Endothelial cell of umbilical vein (primary cell): ENCODE measurements at regions not wholly inside any gene's neighbourhood (a gene's known extent, or its start where the extent isn't known, plus 50 kb on each side); places are given as distances from the start of the nearest gene placed in this dataset.

Source experiments
- BruUV-seq: library from RNA; stranded (reverse); fragments of 400-500 nt; replicated peaks from 2 replicates; lab custom pipeline; 2021; lab: Mats Ljungman, UMichigan
- CTCF ChIA-PET: fragments of 300-600, 350-600 bp; sonication (Branson Sonifier 250); formaldehyde crosslinking; loops from one replicate; lab custom pipeline; 2021; ENCODE audit warnings: antibody characterized with exemption, inconsistent platforms; lab: Charles Lee
- POLR2A ChIA-PET: fragments of 300-600, 350-600 bp; sonication (Branson Sonifier 250); formaldehyde crosslinking; loops from one replicate; lab custom pipeline; 2021; ENCODE audit warnings: antibody characterized with exemption, inconsistent platforms; lab: Charles Lee
- DNase-seq: peaks from one replicate; pipeline ENCODE4 v3.0.0-alpha.2; 2011; ENCODE audit warnings: low read depth, low spot score
- FAIRE-seq: peaks from 2 replicates; lab custom pipeline; 2011; peaks lifted over from hg19 to GRCh38; lab: Jason Lieb, UNC
- H2AFZ ChIP-seq: 2 replicates; pipeline ENCODE4 v1.6.0; 2012; ENCODE audit warnings: low read depth, low read length, control low read depth, inconsistent platforms
- H3K27ac ChIP-seq: 2 replicates; pipeline ENCODE4 v1.5.1; 2011; ENCODE audit warnings: low read depth, mild to moderate bottlenecking, control low read depth, low read length, moderate library complexity; ENCODE audit not compliant: insufficient read depth
- H3K27me3 ChIP-seq, 2 experiments: 2 replicates each; pipeline versions ENCODE4 v1.6.0 to v1.6.1; 2011; ENCODE audit warnings: low read length in 2 of 2, mixed read lengths in 1 of 2; ENCODE audit not compliant: control insufficient read depth in 2 of 2, insufficient read depth in 2 of 2
- H3K36me3 ChIP-seq, 2 experiments: 2 replicates in 1 of 2; 3 replicates in 1 of 2; pipeline ENCODE4 v1.5.1; 2011; ENCODE audit warnings: low read length in 2 of 2, mild to moderate bottlenecking in 1 of 2, moderate library complexity in 1 of 2; ENCODE audit not compliant: control insufficient read depth in 2 of 2, insufficient read depth in 2 of 2; ENCODE audit errors: extremely low read depth in 1 of 2
- H3K4me1 ChIP-seq: 3 replicates; pipeline ENCODE4 v1.5.1; 2011; ENCODE audit warnings: mild to moderate bottlenecking, low read length; ENCODE audit not compliant: control insufficient read depth, insufficient read depth; ENCODE audit errors: extremely low read depth
- H3K4me2 ChIP-seq: 2 replicates; pipeline ENCODE4 v1.6.1; 2011; ENCODE audit warnings: low read length, control low read depth, mixed read lengths; ENCODE audit not compliant: insufficient read depth
- H3K4me3 ChIP-seq, 3 experiments: fragments of 200-600 bp in 1 of 3; sonication (generic), shearing (Covaris generic) in 1 of 3; replicated peaks in 1 of 3; 2 replicates each; pipeline ENCODE4 v1.5.1; 2011 to 2016; ENCODE audit warnings: control low read depth in 3 of 3, low read length in 3 of 3, mild to moderate bottlenecking in 2 of 3, inconsistent platforms in 1 of 3, low read depth in 1 of 3, moderate library complexity in 1 of 3; ENCODE audit not compliant: insufficient read depth in 1 of 3
- H3K79me2 ChIP-seq: 2 replicates; pipeline ENCODE4 v1.6.0; 2012; ENCODE audit warnings: low read length, inconsistent platforms; ENCODE audit not compliant: control insufficient read depth, insufficient read depth
- H3K9ac ChIP-seq: replicated peaks from 2 replicates; pipeline ENCODE3; 2011; ENCODE audit warnings: low read length, control low read depth; ENCODE audit not compliant: insufficient read depth; ENCODE audit errors: extremely low read depth
- H3K9me1 ChIP-seq: replicated peaks from 3 replicates; pipeline ENCODE4 v1.6.0; 2011; ENCODE audit warnings: mild to moderate bottlenecking, low read length; ENCODE audit not compliant: control insufficient read depth, insufficient read depth; ENCODE audit errors: extremely low read depth
- H3K9me3 ChIP-seq: replicated peaks from 2 replicates; pipeline ENCODE4 v1.5.1; 2012; ENCODE audit warnings: low read length, inconsistent platforms; ENCODE audit not compliant: control insufficient read depth, insufficient read depth
- H4K20me1 ChIP-seq: replicated peaks from 2 replicates; pipeline ENCODE3; 2011; ENCODE audit warnings: mild to moderate bottlenecking, low read length; ENCODE audit not compliant: control insufficient read depth, insufficient read depth; ENCODE audit errors: extremely low read depth
- EZH2 ChIP-seq: IDR thresholded peaks from 2 replicates; pipeline ENCODE4 v1.6.1; 2012; ENCODE audit warnings: borderline replicate concordance, low read depth, mild to moderate bottlenecking, moderate library complexity, low read length, inconsistent platforms; ENCODE audit not compliant: severe bottlenecking
- FOS ChIP-seq: IDR thresholded peaks from 2 replicates; pipeline ENCODE4 v1.6.1; 2011; ENCODE audit warnings: mild to moderate bottlenecking, low read length, moderate library complexity, borderline replicate concordance; ENCODE audit not compliant: insufficient read depth
- GATA2 ChIP-seq: IDR thresholded peaks from 2 replicates; pipeline ENCODE4 v1.7.0; 2011; ENCODE audit warnings: low read depth, mild to moderate bottlenecking, moderate library complexity, mixed read lengths, low read length; ENCODE audit not compliant: insufficient read length, insufficient read depth
- JUN ChIP-seq: IDR thresholded peaks from 2 replicates; pipeline ENCODE4 v1.6.1; 2011; ENCODE audit warnings: borderline replicate concordance, low read depth; ENCODE audit not compliant: insufficient read length, insufficient read depth
- MYC ChIP-seq: IDR thresholded peaks from one replicate; pipeline ENCODE4 v1.6.1; 2011; ENCODE audit warnings: mild to moderate bottlenecking, low read depth, low read length
- POLR2A ChIP-seq: IDR thresholded peaks from 2 replicates; pipeline ENCODE4 v1.6.1; 2012; ENCODE audit warnings: low read depth, mild to moderate bottlenecking, control low read depth, low read length
- POLR2AphosphoS5 ChIP-seq: IDR thresholded peaks from 2 replicates; pipeline ENCODE4 v1.6.1; 2012; ENCODE audit warnings: low read depth, mild to moderate bottlenecking, control low read depth, low read length, moderate library complexity; ENCODE audit not compliant: insufficient read depth
- dilution Hi-C: fragments of 300-500 bp; cut with MboI; formaldehyde crosslinking; loops from one replicate; pipeline ENCODE4 v1.15.0; 2019; ENCODE audit warnings: low sequenced_read_pairs; ENCODE audit not compliant: extremely low pct_ligation_motif_present
- intact Hi-C: fragments of 100-400 bp; cut with micrococcal nuclease; formaldehyde crosslinking; loops from one replicate; pipeline ENCODE4 v1.10.0; 2022
- TF ChIP-seq, protein P1 (sequence below), 2 donors: IDR thresholded peaks; 1 replicate in 1 of 2; 2 replicates in 1 of 2; pipeline ENCODE4 v1.5.1; 2011; ENCODE audit warnings: low read length in 2 of 2, mild to moderate bottlenecking in 2 of 2, moderate library complexity in 2 of 2, control low read depth in 1 of 2, inconsistent platforms in 1 of 2, low read depth in 1 of 2; ENCODE audit not compliant: insufficient read depth in 1 of 2; ENCODE audit errors: extremely low read depth in 1 of 2
- TF ChIP-seq, protein P2 (sequence below): IDR thresholded peaks from 2 replicates; pipeline ENCODE4 v1.6.1; 2011; ENCODE audit not compliant: insufficient read depth, insufficient read length

DNA sequence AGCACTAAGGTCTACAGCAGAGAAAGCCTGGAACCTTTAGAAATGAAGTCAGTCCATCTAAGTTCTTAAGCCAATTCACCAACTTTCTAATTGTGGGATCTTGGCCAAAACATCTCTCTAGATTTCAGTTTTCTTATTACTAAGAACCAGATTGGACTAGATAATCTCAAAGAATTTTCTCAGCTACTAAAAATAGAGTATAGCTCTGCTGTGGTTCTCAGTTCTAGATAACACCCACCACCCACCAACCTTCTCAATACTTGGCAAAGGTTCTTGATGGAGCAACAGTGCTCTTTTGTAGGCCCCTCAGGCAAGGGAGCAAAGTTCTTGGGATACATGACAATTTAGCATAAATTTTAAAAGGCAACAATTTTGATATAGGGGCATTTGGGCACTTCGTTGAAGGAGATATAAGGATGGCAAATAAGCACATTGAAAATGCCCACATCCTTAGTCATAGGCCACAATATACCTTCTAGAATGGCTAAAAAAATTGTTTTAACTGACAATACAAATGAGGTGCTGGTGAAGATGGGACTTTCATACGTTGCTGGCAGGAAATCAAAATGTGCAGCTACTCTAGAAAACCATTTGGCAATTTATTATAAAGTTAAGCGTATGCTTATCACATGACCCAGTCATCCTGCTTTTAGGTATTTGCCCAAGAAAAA, 74.4 kb upstream of the TMEM132E start:
- Histone ChIP-seq H3K4me1 (no peaks in the 10 kb centered on the region), H3K4me2 (no peak overlapping the region), H3K9me1 (no peaks in the 10 kb centered on the region), H3K4me3 (no peak overlapping the region), H3K9me3 (no peaks in the 10 kb centered on the region), H2AFZ (no peak overlapping the region), H3K79me2 (no peaks in the 10 kb centered on the region), H3K9ac (no peak overlapping the region), H4K20me1 (no peaks in the 10 kb centered on the region), H3K36me3 (no peaks in the 10 kb centered on the region), H3K27ac (no peak overlapping the region), H3K27me3 (no peaks in the 10 kb centered on the region)
- FAIRE-seq, result no peak
- no peak for DNase-seq
- TF ChIP-seq MYC (no peak), POLR2AphosphoS5 (no peak), FOS (no peak), GATA2 (no peak), EZH2 (no peak), POLR2A (no peak), JUN (no peak)
- TF ChIP-seq, protein P1, sequence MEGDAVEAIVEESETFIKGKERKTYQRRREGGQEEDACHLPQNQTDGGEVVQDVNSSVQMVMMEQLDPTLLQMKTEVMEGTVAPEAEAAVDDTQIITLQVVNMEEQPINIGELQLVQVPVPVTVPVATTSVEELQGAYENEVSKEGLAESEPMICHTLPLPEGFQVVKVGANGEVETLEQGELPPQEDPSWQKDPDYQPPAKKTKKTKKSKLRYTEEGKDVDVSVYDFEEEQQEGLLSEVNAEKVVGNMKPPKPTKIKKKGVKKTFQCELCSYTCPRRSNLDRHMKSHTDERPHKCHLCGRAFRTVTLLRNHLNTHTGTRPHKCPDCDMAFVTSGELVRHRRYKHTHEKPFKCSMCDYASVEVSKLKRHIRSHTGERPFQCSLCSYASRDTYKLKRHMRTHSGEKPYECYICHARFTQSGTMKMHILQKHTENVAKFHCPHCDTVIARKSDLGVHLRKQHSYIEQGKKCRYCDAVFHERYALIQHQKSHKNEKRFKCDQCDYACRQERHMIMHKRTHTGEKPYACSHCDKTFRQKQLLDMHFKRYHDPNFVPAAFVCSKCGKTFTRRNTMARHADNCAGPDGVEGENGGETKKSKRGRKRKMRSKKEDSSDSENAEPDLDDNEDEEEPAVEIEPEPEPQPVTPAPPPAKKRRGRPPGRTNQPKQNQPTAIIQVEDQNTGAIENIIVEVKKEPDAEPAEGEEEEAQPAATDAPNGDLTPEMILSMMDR (IDR thresholded peaks at IDR 0.05; ENCODE audit: extremely low read depth in 1 of 2, insufficient read depth in 1 of 2, low read depth in 1 of 2, low read length in 2 of 2), result no peak
- TF ChIP-seq, protein P2, sequence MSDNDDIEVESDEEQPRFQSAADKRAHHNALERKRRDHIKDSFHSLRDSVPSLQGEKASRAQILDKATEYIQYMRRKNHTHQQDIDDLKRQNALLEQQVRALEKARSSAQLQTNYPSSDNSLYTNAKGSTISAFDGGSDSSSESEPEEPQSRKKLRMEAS, result no peak
- dilution Hi-C loops, result no loop called here
- no TSS peak for BruUV-seq
- CTCF ChIA-PET, result no interaction called here
- intact Hi-C loops, result no loop called here
- POLR2A ChIA-PET, result no interaction called here
